Endodermal cell (in vitro differentiated cells): ENCODE measurements at regions not wholly inside any gene's neighbourhood (a gene's known extent, or its start where the extent isn't known, plus 50 kb on each side); places are given as distances from the start of the nearest gene placed in this dataset.

Experiments
- DNase-seq: peaks from one replicate; pipeline ENCODE4 v3.0.0-alpha.2; 2017
- H3K27ac ChIP-seq: 2 replicates; pipeline ENCODE4 v1.5.1; 2013; ENCODE audit warnings: mild to moderate bottlenecking, low read depth, low read length, moderate library complexity
- H3K27me3 ChIP-seq: 2 replicates; pipeline ENCODE4 v1.6.1; 2013; ENCODE audit warnings: mild to moderate bottlenecking, low read length, moderate library complexity; ENCODE audit not compliant: insufficient read depth, control insufficient read depth, poor library complexity, severe bottlenecking
- H3K36me3 ChIP-seq: 2 replicates; pipeline ENCODE4 v1.7.0; 2013; ENCODE audit warnings: mild to moderate bottlenecking, low read length, moderate library complexity; ENCODE audit not compliant: control insufficient read depth, insufficient read depth
- H3K4me1 ChIP-seq: one replicate; pipeline ENCODE4 v1.7.0; 2013; ENCODE audit warnings: low read length; ENCODE audit not compliant: control insufficient read depth, insufficient read depth
- H3K4me3 ChIP-seq: 2 replicates; pipeline ENCODE4 v1.5.1; 2013; ENCODE audit warnings: mild to moderate bottlenecking, low read length, moderate library complexity
- H3K9ac ChIP-seq: 2 replicates; pipeline ENCODE4 v1.6.1; 2013; ENCODE audit warnings: mild to moderate bottlenecking, low read length, moderate library complexity; ENCODE audit not compliant: poor library complexity, severe bottlenecking; ENCODE audit errors: extremely low read depth
- H3K9me3 ChIP-seq: 2 replicates; pipeline ENCODE4 v1.6.1; 2013; ENCODE audit warnings: mild to moderate bottlenecking, low read length, moderate library complexity; ENCODE audit not compliant: control insufficient read depth
- H3K27ac Mint-ChIP-seq: 2 replicates; pipeline ENCODE4 v1.8.0; 2020; ENCODE audit warnings: mixed read lengths
- H3K27me3 Mint-ChIP-seq: 2 replicates; pipeline ENCODE4 v1.8.0; 2021; ENCODE audit warnings: mild to moderate bottlenecking, mixed read lengths; ENCODE audit not compliant: insufficient read depth
- H3K36me3 Mint-ChIP-seq: 2 replicates; pipeline ENCODE4 v1.8.0; 2020; ENCODE audit warnings: low read depth, mixed read lengths
- H3K4me1 Mint-ChIP-seq: 2 replicates; pipeline ENCODE4 v1.8.0; 2020; ENCODE audit warnings: mixed read lengths
- H3K4me3 Mint-ChIP-seq: 2 replicates; pipeline ENCODE4 v1.8.0; 2020; ENCODE audit warnings: mild to moderate bottlenecking, moderate library complexity, mixed read lengths
- H3K9me3 Mint-ChIP-seq: 2 replicates; pipeline ENCODE4 v1.8.0; 2020; ENCODE audit warnings: mild to moderate bottlenecking, mixed read lengths
- WGBS, 2 experiments: methylation state at CpG; one replicate each; pipeline versions ENCODE4 v1.1.5 to v1.1.7; 2013; ENCODE audit warnings: missing lambda C conversion rate in 2 of 2, mixed read lengths in 1 of 2; ENCODE audit not compliant: insufficient coverage in 1 of 2, insufficient read length in 1 of 2; 5-methylcytosine and 5-hydroxymethylcytosine counted together
- TF ChIP-seq, protein P1 (sequence below): fragments of 200-600 bp; sonication (generic); conservative IDR thresholded peaks from 2 replicates; pipeline ENCODE4 v1.5.0; 2021; ENCODE audit warnings: antibody characterized with exemption, mild to moderate bottlenecking

DNA sequence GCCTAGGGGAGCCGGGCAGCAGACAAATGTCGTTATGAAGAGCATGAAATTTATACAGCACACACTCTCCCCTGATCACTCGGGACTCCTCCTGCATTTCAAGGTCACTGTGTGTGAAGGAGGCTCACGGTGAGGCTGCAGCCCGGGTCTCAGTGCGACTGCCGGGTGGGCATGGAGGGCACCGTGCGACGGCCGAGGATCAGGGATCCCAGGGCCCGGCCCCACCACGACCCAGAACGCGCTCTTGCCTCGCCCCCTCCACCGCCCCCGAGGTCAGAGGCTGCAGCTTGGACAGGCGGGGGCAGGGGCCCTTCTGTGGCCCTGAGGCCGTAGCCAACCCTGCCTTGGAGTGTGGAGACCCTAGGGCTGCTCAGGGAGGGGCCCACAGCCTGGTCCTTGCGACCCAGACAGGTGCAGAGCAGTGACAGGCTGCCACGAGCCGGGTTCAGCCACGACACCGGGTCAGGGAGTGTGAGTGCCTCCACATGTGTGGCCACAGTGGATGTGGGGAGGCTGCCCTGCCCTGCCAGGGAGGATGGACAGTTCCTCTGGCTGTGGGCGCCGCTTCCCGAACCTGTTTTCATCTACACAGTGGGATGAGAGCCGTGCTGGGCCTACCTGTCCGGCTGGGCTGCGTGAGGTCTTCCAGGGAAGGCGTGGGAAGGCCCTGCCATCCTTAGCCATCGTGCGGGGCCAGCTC is 89.3 kb upstream of the NKX1-1 start:
- Histone ChIP-seq H3K27me3 (no peaks in the 10 kb centered on the region), H3K27ac (no peak overlapping the region), H3K9me3 (no peaks in the 10 kb centered on the region), H3K9ac (no peak overlapping the region), H3K36me3 (no peaks in the 10 kb centered on the region), H3K4me3 (no peak overlapping the region), H3K4me1 (no peaks in the 10 kb centered on the region)
- no peak overlapping the region for H3K27ac Mint-ChIP-seq
- H3K27me3 Mint-ChIP-seq = peaks cover 2% of the 10 kb centered on the region
- H3K4me1 Mint-ChIP-seq = no peaks in the 10 kb centered on the region
- H3K36me3 Mint-ChIP-seq = no peaks in the 10 kb centered on the region
- DNase-seq = peak; percentile 34
- 87 to 92% methylated on average over 17 to 34 of the region's 34 CpGs for WGBS, 2 experiments
- H3K9me3 Mint-ChIP-seq = no peaks in the 10 kb centered on the region
- H3K4me3 Mint-ChIP-seq = no peak overlapping the region
- TF ChIP-seq, protein P1, sequence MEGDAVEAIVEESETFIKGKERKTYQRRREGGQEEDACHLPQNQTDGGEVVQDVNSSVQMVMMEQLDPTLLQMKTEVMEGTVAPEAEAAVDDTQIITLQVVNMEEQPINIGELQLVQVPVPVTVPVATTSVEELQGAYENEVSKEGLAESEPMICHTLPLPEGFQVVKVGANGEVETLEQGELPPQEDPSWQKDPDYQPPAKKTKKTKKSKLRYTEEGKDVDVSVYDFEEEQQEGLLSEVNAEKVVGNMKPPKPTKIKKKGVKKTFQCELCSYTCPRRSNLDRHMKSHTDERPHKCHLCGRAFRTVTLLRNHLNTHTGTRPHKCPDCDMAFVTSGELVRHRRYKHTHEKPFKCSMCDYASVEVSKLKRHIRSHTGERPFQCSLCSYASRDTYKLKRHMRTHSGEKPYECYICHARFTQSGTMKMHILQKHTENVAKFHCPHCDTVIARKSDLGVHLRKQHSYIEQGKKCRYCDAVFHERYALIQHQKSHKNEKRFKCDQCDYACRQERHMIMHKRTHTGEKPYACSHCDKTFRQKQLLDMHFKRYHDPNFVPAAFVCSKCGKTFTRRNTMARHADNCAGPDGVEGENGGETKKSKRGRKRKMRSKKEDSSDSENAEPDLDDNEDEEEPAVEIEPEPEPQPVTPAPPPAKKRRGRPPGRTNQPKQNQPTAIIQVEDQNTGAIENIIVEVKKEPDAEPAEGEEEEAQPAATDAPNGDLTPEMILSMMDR = no peak

DNA sequence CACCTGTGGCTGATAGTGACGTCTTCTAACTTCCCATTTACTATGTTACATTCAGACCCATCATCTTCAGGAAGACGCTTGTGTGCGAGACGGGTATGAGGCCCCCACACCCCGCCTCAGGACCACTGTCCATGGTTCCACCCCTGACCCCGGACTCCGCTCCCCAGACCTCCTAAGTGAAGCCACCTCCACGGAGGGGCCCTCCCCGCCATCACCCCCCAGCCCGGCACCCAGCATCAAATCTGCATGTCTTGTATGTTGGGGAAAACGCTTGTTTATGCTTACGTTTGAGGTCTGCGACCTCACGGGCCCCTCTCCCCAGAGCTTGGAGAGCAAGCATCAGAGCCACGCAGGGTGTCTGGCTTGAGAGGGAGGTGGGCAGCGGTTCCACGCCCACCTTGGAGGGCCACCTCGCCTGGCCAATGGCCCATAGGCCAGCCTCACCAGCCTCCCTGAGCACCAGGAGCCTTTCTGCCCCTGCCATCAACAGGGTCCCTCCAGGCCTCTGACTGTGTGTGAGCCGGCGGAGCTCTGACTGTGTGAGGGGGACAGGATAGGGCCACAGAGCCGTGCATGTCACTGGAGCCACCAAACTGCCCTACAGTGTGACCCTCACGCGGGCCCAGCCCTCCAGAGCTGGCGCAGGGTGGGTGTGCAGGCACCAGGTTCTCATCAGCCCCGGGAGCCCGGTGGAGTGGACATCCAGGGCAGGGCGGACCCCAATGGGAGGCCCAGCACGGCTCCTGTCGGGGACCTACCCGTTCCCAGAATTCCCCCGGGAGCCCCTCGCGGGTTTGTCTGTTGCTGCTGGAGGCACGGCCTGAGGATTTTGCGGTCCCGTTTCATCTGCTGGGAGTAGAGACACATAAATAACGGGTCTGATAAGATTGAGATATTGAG is 88.4 kb upstream of the NKX1-1 start:
- no peak overlapping the region for H3K27ac Mint-ChIP-seq
- no peaks in the 10 kb centered on the region for H3K9me3 ChIP-seq
- TF ChIP-seq, protein P1 = no peak
- H3K4me3 Mint-ChIP-seq = no peak overlapping the region
- H3K4me1 Mint-ChIP-seq = no peaks in the 10 kb centered on the region
- H3K27ac ChIP-seq = no peak overlapping the region
- H3K27me3 Mint-ChIP-seq = peaks cover 2% of the 10 kb centered on the region
- H3K4me1 ChIP-seq = no peaks in the 10 kb centered on the region
- no peaks in the 10 kb centered on the region for H3K36me3 ChIP-seq
- WGBS, 2 experiments = 92% methylated on average over 17 to 37 of the region's 37 CpGs
- H3K36me3 Mint-ChIP-seq = no peaks in the 10 kb centered on the region
- DNase-seq = no peak
- no peaks in the 10 kb centered on the region for H3K27me3 ChIP-seq
- H3K9me3 Mint-ChIP-seq = no peaks in the 10 kb centered on the region
- no peak overlapping the region for H3K9ac ChIP-seq
- H3K4me3 ChIP-seq = no peak overlapping the region

DNA sequence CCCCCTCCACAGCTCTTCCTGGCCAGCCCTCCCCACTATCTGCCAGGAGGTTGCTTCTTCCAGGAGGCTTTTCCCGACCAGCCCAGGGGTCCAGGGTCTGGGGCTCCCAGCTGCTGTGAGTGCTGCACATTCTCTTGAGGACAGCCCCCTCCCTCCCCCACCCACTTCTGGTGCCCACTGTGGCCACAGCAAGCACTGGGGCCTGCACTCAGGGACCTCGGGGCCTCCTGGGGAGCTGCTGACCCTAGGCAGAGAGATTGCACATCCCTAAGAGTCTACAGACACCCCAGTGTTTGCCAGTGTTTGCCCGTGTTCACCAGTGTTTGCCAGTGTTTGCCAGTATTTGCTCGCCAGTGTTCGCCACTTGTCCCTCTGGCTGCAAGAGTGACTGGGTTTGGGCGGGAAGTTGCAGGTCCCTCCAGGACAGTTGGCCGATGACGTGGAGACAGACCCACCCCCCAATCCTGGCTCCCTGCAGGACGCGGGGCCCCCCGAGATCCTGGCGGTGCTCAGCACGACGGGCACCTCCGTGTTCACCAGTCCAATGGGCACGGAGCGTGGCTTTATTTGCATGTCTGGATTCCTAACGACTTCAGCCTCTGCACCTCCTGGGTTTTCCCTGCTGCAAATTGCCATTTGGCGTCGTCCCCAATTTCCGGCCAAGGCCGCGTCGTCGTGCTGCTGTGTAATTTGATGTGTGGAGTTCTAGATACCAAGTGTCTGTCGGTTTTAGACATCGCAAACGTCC is 87.5 kb upstream of the NKX1-1 start:
- Mint-ChIP-seq H3K9me3 (no peaks in the 10 kb centered on the region), H3K27ac (no peak overlapping the region), H3K4me1 (no peaks in the 10 kb centered on the region), H3K4me3 (no peak overlapping the region), H3K36me3 (no peaks in the 10 kb centered on the region), H3K27me3 (peaks cover 2% of the 10 kb centered on the region)
- TF ChIP-seq, protein P1 = no peak
- Histone ChIP-seq H3K9me3 (no peaks in the 10 kb centered on the region), H3K4me3 (no peak overlapping the region), H3K4me1 (no peaks in the 10 kb centered on the region), H3K9ac (no peak overlapping the region), H3K27me3 (no peaks in the 10 kb centered on the region), H3K36me3 (no peaks in the 10 kb centered on the region), H3K27ac (no peak overlapping the region)
- 89 to 91% methylated on average over 23 to 28 of the region's 28 CpGs for WGBS, 2 experiments
- DNase-seq = no peak
